Choroid plexus epithelial cell (primary cell): ENCODE measurements at regions not wholly inside any gene's neighbourhood (a gene's known extent, or its start where the extent isn't known, plus 50 kb on each side); places are given as distances from the start of the nearest gene placed in this dataset.
A peak's percentile ranks its signal among the peaks of the same experiment; 100 is the strongest.
"Not testable (repeated sequence)": the region's sequence is repeated elsewhere in the genome, so short reads cannot be mapped to it uniquely, and the experiment has no call there.

Source experiments
- DNase-seq: peaks from one replicate; pipeline ENCODE4 v3.0.0-alpha.2; 2010; ENCODE audit warnings: low read depth
- H3K4me3 ChIP-seq: 2 replicates; pipeline ENCODE4 v1.5.1; 2011; ENCODE audit warnings: low read depth, mild to moderate bottlenecking, control low read depth, low read length, moderate library complexity
- TF ChIP-seq, protein P1 (sequence below): conservative IDR thresholded peaks from 2 replicates; pipeline ENCODE4 v1.5.1; 2011; ENCODE audit warnings: low read depth, mild to moderate bottlenecking, control low read depth, inconsistent platforms, low read length, moderate library complexity

- TF ChIP-seq, protein P1, sequence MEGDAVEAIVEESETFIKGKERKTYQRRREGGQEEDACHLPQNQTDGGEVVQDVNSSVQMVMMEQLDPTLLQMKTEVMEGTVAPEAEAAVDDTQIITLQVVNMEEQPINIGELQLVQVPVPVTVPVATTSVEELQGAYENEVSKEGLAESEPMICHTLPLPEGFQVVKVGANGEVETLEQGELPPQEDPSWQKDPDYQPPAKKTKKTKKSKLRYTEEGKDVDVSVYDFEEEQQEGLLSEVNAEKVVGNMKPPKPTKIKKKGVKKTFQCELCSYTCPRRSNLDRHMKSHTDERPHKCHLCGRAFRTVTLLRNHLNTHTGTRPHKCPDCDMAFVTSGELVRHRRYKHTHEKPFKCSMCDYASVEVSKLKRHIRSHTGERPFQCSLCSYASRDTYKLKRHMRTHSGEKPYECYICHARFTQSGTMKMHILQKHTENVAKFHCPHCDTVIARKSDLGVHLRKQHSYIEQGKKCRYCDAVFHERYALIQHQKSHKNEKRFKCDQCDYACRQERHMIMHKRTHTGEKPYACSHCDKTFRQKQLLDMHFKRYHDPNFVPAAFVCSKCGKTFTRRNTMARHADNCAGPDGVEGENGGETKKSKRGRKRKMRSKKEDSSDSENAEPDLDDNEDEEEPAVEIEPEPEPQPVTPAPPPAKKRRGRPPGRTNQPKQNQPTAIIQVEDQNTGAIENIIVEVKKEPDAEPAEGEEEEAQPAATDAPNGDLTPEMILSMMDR = no peak
- no peak for DNase-seq
- no peak overlapping the region for H3K4me3 ChIP-seq
Measured at GRCh38 chr7:112957901-112958300, 128.7 kb downstream of the GPR85 start.

DNA sequence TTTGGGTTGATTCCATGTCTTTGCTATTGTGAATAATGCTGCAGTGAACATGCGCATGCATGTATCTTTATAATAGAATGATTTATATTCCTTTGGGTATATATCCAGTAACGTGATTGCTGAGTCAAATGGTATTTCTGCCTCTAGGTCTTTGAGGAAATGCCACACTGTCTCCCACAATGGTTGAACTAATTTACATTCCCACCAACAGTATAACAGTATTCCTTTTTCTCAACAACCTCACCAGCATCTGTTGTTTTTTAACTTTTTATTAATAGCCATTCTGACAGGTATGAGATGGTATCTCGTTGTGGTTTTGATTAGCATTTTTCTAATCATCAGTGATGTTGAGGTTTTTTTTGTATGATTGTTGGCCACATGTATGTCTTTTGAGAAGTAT is 133.6 kb downstream of the GPR85 start:
- not testable (repeated sequence) for DNase-seq, H3K4me3 ChIP-seq

- no peak for DNase-seq
- H3K4me3 ChIP-seq = no peak overlapping the region
Measured at GRCh38 chr7:112951070-112951469, 135.6 kb downstream of the GPR85 start.

DNA sequence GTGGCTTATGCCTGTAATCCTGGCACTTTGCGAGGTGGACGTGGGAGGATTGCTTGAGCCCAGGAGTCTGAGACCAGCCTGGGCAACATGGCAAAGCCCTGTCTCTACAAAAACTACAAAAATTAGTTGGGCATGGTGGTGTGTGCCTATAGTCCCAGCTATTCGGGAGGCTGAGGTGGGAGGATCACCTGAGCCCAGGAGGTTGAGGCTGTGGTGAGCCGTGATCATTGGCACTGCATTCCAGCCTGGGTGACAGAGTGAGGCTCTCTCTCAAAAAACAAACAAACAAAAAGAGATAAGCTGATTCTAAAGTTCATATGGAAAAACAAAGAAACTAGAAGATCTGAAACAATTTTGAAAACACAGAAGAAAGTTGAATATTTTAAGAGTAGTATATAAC is 136.9 kb downstream of the GPR85 start:
- not testable (repeated sequence) for DNase-seq, H3K4me3 ChIP-seq

More at GRCh38 chr7:112951070-112951469, 135.6 kb downstream of the GPR85 start:
- TF ChIP-seq, protein P1 = no peak

DNA sequence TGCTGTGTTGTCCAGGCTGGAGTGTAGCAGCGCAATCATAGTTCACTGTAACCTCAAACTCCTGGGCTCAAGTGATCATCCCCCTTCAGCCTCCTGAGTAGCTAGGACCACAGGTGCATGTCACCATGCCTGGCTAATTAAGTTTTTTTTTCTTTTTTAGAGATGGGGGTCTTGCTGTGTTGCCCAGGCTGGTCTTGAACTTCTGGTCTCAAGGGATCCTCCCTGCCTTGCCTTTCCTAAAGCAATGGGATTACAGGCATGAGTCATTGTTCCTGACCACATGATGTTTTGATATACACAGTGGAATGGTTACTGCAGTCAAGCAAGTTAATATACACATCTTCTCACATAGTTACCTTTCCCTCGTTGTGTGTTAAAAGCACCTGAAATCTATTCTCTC is 140.3 kb downstream of the GPR85 start:
- DNase-seq = peak; percentile 12
- TF ChIP-seq, protein P1 = no peak
- no peak overlapping the region for H3K4me3 ChIP-seq

GRCh38 chr7:112945046-112945445 is 141.6 kb downstream of the GPR85 start:
- DNase-seq = no peak
- no peak overlapping the region for H3K4me3 ChIP-seq
- TF ChIP-seq, protein P1 = no peak

- H3K4me3 ChIP-seq = no peak overlapping the region
- TF ChIP-seq, protein P1 = no peak
- DNase-seq = no peak
Measured at GRCh38 chr7:112942981-112943380, 143.6 kb downstream of the GPR85 start.

- not testable (repeated sequence) for DNase-seq, H3K4me3 ChIP-seq
Measured at GRCh38 chr7:112942125-112942524, 144.5 kb downstream of the GPR85 start.

DNA sequence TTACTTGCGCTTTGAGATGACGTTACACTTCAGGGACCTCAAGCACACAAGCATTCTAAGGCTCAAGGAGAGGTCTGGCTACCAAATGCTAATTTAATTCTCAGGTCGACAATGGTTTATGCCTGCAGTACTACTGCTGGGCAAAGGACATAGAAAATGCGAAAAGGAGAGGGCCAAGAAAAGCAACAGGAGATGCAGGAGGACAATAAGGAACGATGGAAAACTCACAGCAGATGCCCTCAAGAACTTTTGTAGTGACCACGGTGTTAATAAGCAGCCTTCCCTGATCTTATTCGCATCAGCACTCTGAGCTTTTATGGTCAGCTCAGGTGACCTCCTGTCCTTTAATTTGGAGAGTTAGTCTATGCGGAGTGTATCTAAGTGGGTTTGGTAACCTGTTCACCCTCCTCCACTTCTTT is 146.3 kb downstream of the GPR85 start:
- H3K4me3 ChIP-seq = peak overlapping the region; percentile 83
- no peak for DNase-seq
- TF ChIP-seq, protein P1 = no peak
